ENCODE measurements at regions not wholly inside any gene's neighbourhood (a gene's known extent, or its start where the extent isn't known, plus 50 kb on each side); places are given as distances from the start of the nearest gene placed in this dataset.
"Not testable (repeated sequence)": the region's sequence is repeated elsewhere in the genome, so short reads cannot be mapped to it uniquely, and the experiment has no call there.

- no peak overlapping the region for H3K4me2 ChIP-seq (ENCODE audit: unreplicated experiment)
- no peaks in the 10 kb centered on the region for H3K9me3 ChIP-seq (ENCODE audit: low read depth)
- no peak overlapping the region for H3K4me3 ChIP-seq
- H3K27ac ChIP-seq = no peak overlapping the region
- H3K4me1 ChIP-seq (ENCODE audit: insufficient read depth) = no peaks in the 10 kb centered on the region
- 0% methylated on average over 1 of the region's 1 CpG for WGBS, 2 experiments (ENCODE audit: low coverage in 1 of 2, low lambda C conversion rate in 2 of 2, missing lambda C conversion rate in 2 of 2)
- no peak overlapping the region for H2AFZ ChIP-seq
- no peaks in the 10 kb centered on the region for H3K27me3 ChIP-seq (replicated peaks; ENCODE audit: insufficient read depth)
- H3K9ac ChIP-seq = no peak overlapping the region
- H3K79me2 ChIP-seq (ENCODE audit: insufficient read depth) = no peaks in the 10 kb centered on the region
- no peaks in the 10 kb centered on the region for H3F3A ChIP-seq (ENCODE audit: insufficient read depth)
- H3K36me3 ChIP-seq (ENCODE audit: low read depth) = no peaks in the 10 kb centered on the region
- TF ChIP-seq EZH2phosphoT487 (IDR thresholded peaks at IDR 0.05; ENCODE audit: insufficient read depth, low read depth) = no peak
- no peak for TF ChIP-seq EZH2 (IDR thresholded peaks at IDR 0.05; ENCODE audit: insufficient read depth, poor library complexity, severe bottlenecking)
- DNase-seq = no peak
- H4K20me1 ChIP-seq (ENCODE audit: insufficient read depth) = no peaks in the 10 kb centered on the region
- no peaks in the 10 kb centered on the region for H3K9me2 ChIP-seq (ENCODE audit: insufficient read depth)
- in situ Hi-C loops (cut with MboI) = no loop called here
These were observed 433.2 kb upstream of the BCHE start for GRCh38 chr3:166270429-166270828.

DNA sequence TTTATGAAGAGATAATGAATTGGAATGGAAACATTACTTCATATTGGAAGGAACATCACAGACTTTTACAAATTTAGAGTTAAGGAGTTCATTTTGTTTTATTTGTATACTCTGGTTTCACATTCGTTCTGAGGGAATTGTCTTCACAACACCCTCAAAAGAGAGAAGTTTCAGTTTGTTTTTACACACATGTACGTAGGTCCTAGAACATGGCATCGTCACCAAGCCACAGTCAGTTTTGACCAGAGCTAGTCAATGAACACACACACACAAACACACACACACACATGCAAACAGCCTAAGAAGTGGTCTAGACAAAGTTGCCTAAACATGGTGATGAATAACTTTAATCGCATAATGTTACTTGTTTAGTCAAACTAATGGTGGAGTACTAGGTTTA, 427.9 kb upstream of the BCHE start:
- Histone ChIP-seq H3K9me3 (ENCODE audit: low read depth) (no peaks in the 10 kb centered on the region), H3K9ac (no peak overlapping the region), H3K27ac (no peak overlapping the region), H3K79me2 (ENCODE audit: insufficient read depth) (no peaks in the 10 kb centered on the region), H4K20me1 (ENCODE audit: insufficient read depth) (no peaks in the 10 kb centered on the region), H3K27me3 (replicated peaks; ENCODE audit: insufficient read depth) (no peaks in the 10 kb centered on the region), H3F3A (ENCODE audit: insufficient read depth) (no peaks in the 10 kb centered on the region), H3K36me3 (ENCODE audit: low read depth) (no peaks in the 10 kb centered on the region), H3K9me2 (ENCODE audit: insufficient read depth) (no peaks in the 10 kb centered on the region), H3K4me3 (no peak overlapping the region), H2AFZ (no peak overlapping the region), H3K4me1 (ENCODE audit: insufficient read depth) (no peaks in the 10 kb centered on the region), H3K4me2 (ENCODE audit: unreplicated experiment) (no peak overlapping the region)
- TF ChIP-seq EZH2phosphoT487 (IDR thresholded peaks at IDR 0.05; ENCODE audit: insufficient read depth, low read depth) = no peak
- TF ChIP-seq EZH2 (IDR thresholded peaks at IDR 0.05; ENCODE audit: insufficient read depth, poor library complexity, severe bottlenecking) = no peak
- no peak for DNase-seq
- WGBS, 2 experiments (ENCODE audit: low coverage in 1 of 2, low lambda C conversion rate in 2 of 2, missing lambda C conversion rate in 2 of 2) = 24% methylated on average over 4 of the region's 4 CpGs
- in situ Hi-C loops (cut with MboI) = no loop called here

- WGBS, 2 experiments (ENCODE audit: low coverage in 1 of 2, low lambda C conversion rate in 2 of 2, missing lambda C conversion rate in 2 of 2) = 27 to 38% methylated on average over 2 of the region's 2 CpGs
- Histone ChIP-seq H3K79me2 (ENCODE audit: insufficient read depth) (no peaks in the 10 kb centered on the region), H3K9ac (no peak overlapping the region), H2AFZ (no peak overlapping the region), H3K9me3 (ENCODE audit: low read depth) (no peaks in the 10 kb centered on the region), H3K4me3 (no peak overlapping the region), H3K4me1 (ENCODE audit: insufficient read depth) (no peaks in the 10 kb centered on the region), H3K9me2 (ENCODE audit: insufficient read depth) (no peaks in the 10 kb centered on the region), H3K27me3 (replicated peaks; ENCODE audit: insufficient read depth) (no peaks in the 10 kb centered on the region), H3K4me2 (ENCODE audit: unreplicated experiment) (no peak overlapping the region), H4K20me1 (ENCODE audit: insufficient read depth) (no peaks in the 10 kb centered on the region), H3K27ac (no peak overlapping the region), H3K36me3 (ENCODE audit: low read depth) (no peaks in the 10 kb centered on the region), H3F3A (ENCODE audit: insufficient read depth) (no peaks in the 10 kb centered on the region)
- in situ Hi-C loops (cut with MboI) = no loop called here
- DNase-seq = no peak
- TF ChIP-seq EZH2 (IDR thresholded peaks at IDR 0.05; ENCODE audit: insufficient read depth, poor library complexity, severe bottlenecking) (no peak), EZH2phosphoT487 (IDR thresholded peaks at IDR 0.05; ENCODE audit: insufficient read depth, low read depth) (no peak)
These were observed 426.2 kb upstream of the BCHE start for GRCh38 chr3:166263460-166263859.

GRCh38 chr3:166258293-166258850, 421.1 kb upstream of the BCHE start:
- H3K79me2 ChIP-seq (ENCODE audit: insufficient read depth); H3K27me3 ChIP-seq (replicated peaks; ENCODE audit: insufficient read depth); H2AFZ ChIP-seq; H3K9me3 ChIP-seq (ENCODE audit: low read depth); H3K36me3 ChIP-seq (ENCODE audit: low read depth); H3K27ac ChIP-seq; H3K4me3 ChIP-seq; H3K9ac ChIP-seq; H3K9me2 ChIP-seq (ENCODE audit: insufficient read depth); in situ Hi-C loops (cut with MboI); H4K20me1 ChIP-seq (ENCODE audit: insufficient read depth); H3F3A ChIP-seq (ENCODE audit: insufficient read depth); H3K4me1 ChIP-seq (ENCODE audit: insufficient read depth); H3K4me2 ChIP-seq (ENCODE audit: unreplicated experiment); DNase-seq: not testable (repeated sequence)
- 79 to 86% methylated on average over 12 to 23 of the region's 41 CpGs for WGBS, 2 experiments (ENCODE audit: low coverage in 1 of 2, low lambda C conversion rate in 2 of 2, missing lambda C conversion rate in 2 of 2)

GRCh38 chr3:166257715-166258114, 420.5 kb upstream of the BCHE start:
- in situ Hi-C loops (cut with MboI) = no loop called here
- no peaks in the 10 kb centered on the region for H4K20me1 ChIP-seq (ENCODE audit: insufficient read depth)
- H3K9me3 ChIP-seq (ENCODE audit: low read depth) = peaks cover 3% of the 10 kb centered on the region
- no peaks in the 10 kb centered on the region for H3K9me2 ChIP-seq (ENCODE audit: insufficient read depth)
- no peaks in the 10 kb centered on the region for H3K27me3 ChIP-seq (replicated peaks; ENCODE audit: insufficient read depth)
- no peaks in the 10 kb centered on the region for H3K79me2 ChIP-seq (ENCODE audit: insufficient read depth)
- no peak overlapping the region for H2AFZ ChIP-seq
- TF ChIP-seq EZH2phosphoT487 (IDR thresholded peaks at IDR 0.05; ENCODE audit: insufficient read depth, low read depth) = no peak
- TF ChIP-seq EZH2 (IDR thresholded peaks at IDR 0.05; ENCODE audit: insufficient read depth, poor library complexity, severe bottlenecking) = no peak
- 57 to 66% methylated on average over 13 to 16 of the region's 16 CpGs for WGBS, 2 experiments (ENCODE audit: low coverage in 1 of 2, low lambda C conversion rate in 2 of 2, missing lambda C conversion rate in 2 of 2)
- no peaks in the 10 kb centered on the region for H3K36me3 ChIP-seq (ENCODE audit: low read depth)
- DNase-seq = no peak
- no peaks in the 10 kb centered on the region for H3F3A ChIP-seq (ENCODE audit: insufficient read depth)
- no peaks in the 10 kb centered on the region for H3K4me1 ChIP-seq (ENCODE audit: insufficient read depth)
- H3K9ac ChIP-seq = no peak overlapping the region
- no peak overlapping the region for H3K4me2 ChIP-seq (ENCODE audit: unreplicated experiment)
- no peak overlapping the region for H3K4me3 ChIP-seq
- H3K27ac ChIP-seq = no peak overlapping the region
